ENCODE measurements at regions not wholly inside any gene's neighbourhood (a gene's known extent, or its start where the extent isn't known, plus 50 kb on each side); places are given as distances from the start of the nearest gene placed in this dataset.

- TF ChIP-seq EP300 (IDR thresholded peaks at IDR 0.05): no peak
- no peak for TF ChIP-seq POLR2A (IDR thresholded peaks at IDR 0.05)
- TF ChIP-seq CTCF (IDR thresholded peaks at IDR 0.05): no peak
- no peak for TF ChIP-seq POLR2AphosphoS5 (IDR thresholded peaks at IDR 0.05)
- no peak for DNase-seq
- WGBS, 5 donors: 94 to 100% (median 95%) methylated on average over 6 of the region's 6 CpGs
Observed at GRCh38 chr2:72013726-72014125, 133.9 kb downstream of the CYP26B1 start.

GRCh38 chr2:72012886-72013574 is 134.6 kb downstream of the CYP26B1 start:
- Histone ChIP-seq H3K27me3 (peaks cover 0 to 13% (median 0%) of the 10 kb centered on the region in 3 donors), H3K9me3 (no peaks in the 10 kb centered on the region), H3K27ac (no peak overlapping the region), H3K36me3 (no peaks in the 10 kb centered on the region), H3K4me1 (no peaks in the 10 kb centered on the region), H3K4me3 (no peak overlapping the region)
- peak in 1 of 2 donors; percentile 17 for DNase-seq
- whole genome bisulfite sequencing, 5 donors: 78 to 86% (median 84%) methylated on average over 9 of the region's 9 CpGs
- no peak for TF ChIP-seq POLR2AphosphoS5 (IDR thresholded peaks at IDR 0.05)
- no peak for TF ChIP-seq CTCF (IDR thresholded peaks at IDR 0.05)
- no peak for TF ChIP-seq EP300 (IDR thresholded peaks at IDR 0.05)
- TF ChIP-seq POLR2A (IDR thresholded peaks at IDR 0.05): no peak
- intact Hi-C loops (cut with DNase I; ENCODE audit: low total_unique reads): no loop called here

More at GRCh38 chr2:72013726-72014125, 133.9 kb downstream of the CYP26B1 start:
- Histone ChIP-seq H3K9me3 (no peaks in the 10 kb centered on the region), H3K4me1 (no peaks in the 10 kb centered on the region), H3K36me3 (no peaks in the 10 kb centered on the region), H3K27ac (no peak overlapping the region), H3K4me3 (no peak overlapping the region), H3K27me3 (peaks cover 0 to 13% (median 0%) of the 10 kb centered on the region in 3 donors)
- intact Hi-C loops (cut with DNase I; ENCODE audit: low total_unique reads): no loop called here

GRCh38 chr2:72011791-72012190 is 135.9 kb downstream of the CYP26B1 start:
- Histone ChIP-seq H3K4me1 (no peaks in the 10 kb centered on the region), H3K9me3 (no peaks in the 10 kb centered on the region), H3K4me3 (no peak overlapping the region), H3K27ac (no peak overlapping the region), H3K36me3 (no peaks in the 10 kb centered on the region), H3K27me3 (peaks cover 0 to 13% (median 0%) of the 10 kb centered on the region in 3 donors)
- TF ChIP-seq POLR2A (IDR thresholded peaks at IDR 0.05) (no peak), EP300 (IDR thresholded peaks at IDR 0.05) (no peak), CTCF (IDR thresholded peaks at IDR 0.05) (no peak), POLR2AphosphoS5 (IDR thresholded peaks at IDR 0.05) (no peak)
- 79 to 87% (median 81%) methylated on average over 6 of the region's 6 CpGs for whole genome bisulfite sequencing, 5 donors
- DNase-seq: no peak
- intact Hi-C loops (cut with DNase I; ENCODE audit: low total_unique reads): no loop called here

- TF ChIP-seq POLR2A (IDR thresholded peaks at IDR 0.05): no peak
- TF ChIP-seq CTCF (IDR thresholded peaks at IDR 0.05): no peak
- no peak for TF ChIP-seq POLR2AphosphoS5 (IDR thresholded peaks at IDR 0.05)
- no peak for TF ChIP-seq EP300 (IDR thresholded peaks at IDR 0.05)
- intact Hi-C loops (cut with DNase I; ENCODE audit: low total_unique reads): no loop called here
Observed at GRCh38 chr2:72011370-72011689, 136.3 kb downstream of the CYP26B1 start.

More at GRCh38 chr2:72011370-72011689, 136.3 kb downstream of the CYP26B1 start:
- WGBS, 5 donors: 78 to 89% (median 81%) methylated on average over 3 of the region's 3 CpGs
- H3K9me3 ChIP-seq: no peaks in the 10 kb centered on the region
- no peaks in the 10 kb centered on the region for H3K4me1 ChIP-seq
- H3K36me3 ChIP-seq: no peaks in the 10 kb centered on the region
- H3K4me3 ChIP-seq: no peak overlapping the region
- H3K27ac ChIP-seq: no peak overlapping the region
- H3K27me3 ChIP-seq: peaks cover 0 to 13% (median 0%) of the 10 kb centered on the region in 3 donors
- DNase-seq: peak in 1 of 2 donors; percentile 17

Data from stomach (tissue), 8 donors.